ENCODE measurements at regions not wholly inside any gene's neighbourhood (a gene's known extent, or its start where the extent isn't known, plus 50 kb on each side); places are given as distances from the start of the nearest gene placed in this dataset.
"Not testable (repeated sequence)": the region's sequence is repeated elsewhere in the genome, so short reads cannot be mapped to it uniquely, and the experiment has no call there.

DNA sequence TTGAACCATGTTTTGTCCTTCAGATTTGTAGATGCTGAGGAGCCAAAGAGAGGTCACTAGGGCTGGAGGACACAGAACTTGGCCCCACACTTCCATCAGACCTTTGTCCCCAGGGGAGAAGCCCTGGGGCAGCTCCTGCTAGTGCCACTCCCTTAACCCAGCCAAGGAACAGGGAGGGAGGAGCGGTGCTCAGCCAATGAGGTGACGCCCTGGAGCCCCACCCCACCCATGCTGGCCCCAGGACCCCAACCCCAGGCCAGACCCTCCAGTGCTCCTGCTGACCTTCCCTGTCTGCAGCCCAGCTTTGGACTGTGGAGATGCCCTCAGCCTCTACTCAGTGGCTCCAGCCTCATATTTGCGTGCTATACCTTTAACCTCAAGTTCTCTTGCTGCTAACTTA, 1951.9 kb downstream of the FOXD4L5 start:
- H3K27me3 Mint-ChIP-seq (ENCODE audit: low read depth); H3K36me3 Mint-ChIP-seq (ENCODE audit: low read depth); H3K4me3 Mint-ChIP-seq (ENCODE audit: low read depth); H3K4me1 Mint-ChIP-seq (ENCODE audit: low read depth); DNase-seq (ENCODE audit: low spot score); intact Hi-C loops (cut with micrococcal nuclease); H3K9me3 Mint-ChIP-seq; H3K27ac Mint-ChIP-seq: not testable (repeated sequence)

DNA sequence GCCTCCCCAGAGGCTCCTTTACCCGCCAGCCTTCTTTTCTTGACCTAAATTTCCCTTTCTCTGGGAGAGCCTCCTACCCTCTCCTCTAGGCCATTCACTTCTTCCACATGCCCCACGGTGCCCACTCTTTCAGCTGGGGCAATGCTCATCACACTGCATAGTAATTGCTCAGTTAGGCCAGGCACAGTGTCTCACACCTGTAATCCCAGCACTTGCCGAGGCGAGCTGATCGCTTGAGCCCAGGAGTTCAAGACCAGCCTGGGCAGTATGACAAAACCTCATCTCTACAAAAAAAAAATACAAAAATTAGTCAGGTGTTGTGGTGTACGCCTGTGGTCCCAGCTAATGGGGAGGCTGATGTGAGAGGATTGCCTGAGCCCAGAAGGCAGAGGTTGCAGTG, 1956.7 kb downstream of the FOXD4L5 start:
- intact Hi-C loops (cut with micrococcal nuclease); H3K36me3 Mint-ChIP-seq (ENCODE audit: low read depth); H3K27ac Mint-ChIP-seq; H3K4me1 Mint-ChIP-seq (ENCODE audit: low read depth); H3K9me3 Mint-ChIP-seq; H3K4me3 Mint-ChIP-seq (ENCODE audit: low read depth); DNase-seq (ENCODE audit: low spot score); H3K27me3 Mint-ChIP-seq (ENCODE audit: low read depth): not testable (repeated sequence)

DNA sequence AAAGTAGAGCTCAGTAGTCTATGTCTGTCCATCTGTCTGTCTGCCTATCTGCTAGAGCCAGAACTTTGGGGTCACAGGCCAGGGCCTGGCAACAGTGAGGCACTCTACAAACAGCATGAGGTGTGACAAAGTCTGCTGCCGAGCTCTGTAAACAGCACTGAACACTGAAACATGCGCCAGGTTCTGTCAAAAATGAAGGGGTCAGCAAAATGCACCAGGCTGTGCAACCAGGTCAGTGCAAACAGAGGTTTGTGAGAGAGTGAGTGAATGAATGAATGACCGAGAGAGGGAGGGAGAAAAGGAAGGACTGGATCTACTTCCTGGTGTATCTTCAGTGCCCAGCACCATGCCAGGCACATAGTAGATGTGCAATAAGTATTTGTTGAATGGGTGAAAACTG, 1957.8 kb downstream of the FOXD4L5 start:
- H3K4me3 Mint-ChIP-seq (ENCODE audit: low read depth); DNase-seq (ENCODE audit: low spot score); H3K27ac Mint-ChIP-seq; H3K36me3 Mint-ChIP-seq (ENCODE audit: low read depth); H3K4me1 Mint-ChIP-seq (ENCODE audit: low read depth); H3K9me3 Mint-ChIP-seq; intact Hi-C loops (cut with micrococcal nuclease); H3K27me3 Mint-ChIP-seq (ENCODE audit: low read depth): not testable (repeated sequence)

DNA sequence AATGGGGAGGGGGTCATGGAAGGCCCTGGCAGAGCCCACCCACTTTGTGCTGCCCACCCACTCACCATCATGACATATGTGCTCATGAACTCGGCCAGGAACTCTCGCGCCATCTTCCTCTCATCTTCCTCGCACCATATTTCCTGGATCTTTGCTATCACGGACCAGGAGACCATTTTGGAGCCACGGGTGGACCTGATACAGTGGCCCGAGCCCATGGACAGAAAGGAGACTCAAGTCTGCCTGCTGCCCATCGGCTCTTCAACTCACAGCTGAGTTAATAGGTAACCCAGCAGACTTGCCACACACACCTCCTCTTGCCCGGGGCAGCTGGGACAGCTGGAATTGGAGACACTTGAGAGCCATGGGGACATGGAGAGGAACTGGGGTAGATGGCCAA, 1958.3 kb downstream of the FOXD4L5 start:
- H3K27ac Mint-ChIP-seq; DNase-seq (ENCODE audit: low spot score); H3K27me3 Mint-ChIP-seq (ENCODE audit: low read depth); H3K36me3 Mint-ChIP-seq (ENCODE audit: low read depth); H3K9me3 Mint-ChIP-seq; H3K4me3 Mint-ChIP-seq (ENCODE audit: low read depth); H3K4me1 Mint-ChIP-seq (ENCODE audit: low read depth); intact Hi-C loops (cut with micrococcal nuclease): not testable (repeated sequence)

DNA sequence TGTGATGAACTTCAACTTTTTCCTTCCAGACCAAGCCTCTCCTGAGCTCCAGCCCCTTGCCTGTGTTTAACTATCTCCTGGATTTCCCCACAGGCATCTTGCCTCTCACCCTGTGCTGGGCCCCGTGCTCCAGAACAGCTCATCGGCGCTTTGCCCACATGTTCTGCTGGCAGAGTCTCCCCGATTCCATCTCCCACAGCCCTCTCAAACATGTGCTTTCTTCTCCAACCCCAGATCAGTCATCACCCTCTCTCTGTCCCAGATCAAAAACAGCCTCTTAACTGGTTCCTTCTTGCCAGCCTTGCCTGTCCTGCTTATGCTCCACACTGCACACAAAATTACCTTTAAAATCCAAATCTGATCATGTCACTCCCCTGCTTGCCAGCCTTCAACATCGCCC, 1959.3 kb downstream of the FOXD4L5 start:
- DNase-seq (ENCODE audit: low spot score); H3K9me3 Mint-ChIP-seq; H3K27ac Mint-ChIP-seq; H3K4me1 Mint-ChIP-seq (ENCODE audit: low read depth); H3K4me3 Mint-ChIP-seq (ENCODE audit: low read depth); H3K36me3 Mint-ChIP-seq (ENCODE audit: low read depth); intact Hi-C loops (cut with micrococcal nuclease); H3K27me3 Mint-ChIP-seq (ENCODE audit: low read depth): not testable (repeated sequence)

DNA sequence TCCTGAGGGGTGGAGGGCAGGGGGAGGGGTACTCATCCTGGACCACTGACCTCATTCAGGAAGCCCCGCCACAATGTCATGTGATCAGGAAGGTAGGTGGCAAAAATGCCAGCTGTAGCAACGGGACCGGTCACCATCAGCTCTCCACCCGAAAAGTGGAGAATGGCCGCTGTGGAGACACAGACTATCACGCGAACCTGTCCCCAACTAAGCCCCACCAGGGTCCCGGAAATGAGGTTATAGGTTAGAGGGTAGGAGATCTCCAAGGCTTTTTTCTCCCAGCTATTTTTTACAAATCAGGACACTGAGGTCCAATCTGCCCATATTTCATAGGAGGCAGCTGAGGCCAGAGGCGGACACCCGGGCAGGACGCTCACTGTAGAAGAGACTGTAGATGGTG, 1966.9 kb downstream of the FOXD4L5 start:
- H3K27ac Mint-ChIP-seq: not testable (repeated sequence)

DNA sequence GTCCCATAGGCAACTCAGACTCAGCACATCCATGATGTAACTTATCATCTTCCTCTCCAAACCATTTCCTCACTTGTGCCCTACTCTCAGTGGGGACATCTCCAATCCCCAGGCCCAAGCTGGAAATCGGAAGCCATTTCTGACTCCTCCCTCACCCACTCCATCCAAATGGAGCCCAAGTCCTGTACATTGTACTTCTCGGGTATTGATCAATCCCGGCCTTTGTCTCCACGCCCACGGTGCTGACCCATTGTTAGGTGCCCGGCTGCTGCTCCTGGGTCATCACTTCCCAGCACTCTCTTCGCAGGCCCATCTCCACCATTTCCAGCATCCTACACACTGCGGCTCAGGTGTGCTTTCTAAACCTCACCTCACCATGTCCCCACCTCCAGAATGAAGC, 1969.6 kb downstream of the FOXD4L5 start:
- intact Hi-C loops (cut with micrococcal nuclease); H3K27ac Mint-ChIP-seq; H3K9me3 Mint-ChIP-seq; H3K4me3 Mint-ChIP-seq (ENCODE audit: low read depth); DNase-seq (ENCODE audit: low spot score); H3K27me3 Mint-ChIP-seq (ENCODE audit: low read depth); H3K36me3 Mint-ChIP-seq (ENCODE audit: low read depth); H3K4me1 Mint-ChIP-seq (ENCODE audit: low read depth): not testable (repeated sequence)

More for the DNA sequence above, 1966.9 kb downstream of the FOXD4L5 start:
- DNase-seq (ENCODE audit: low spot score); intact Hi-C loops (cut with micrococcal nuclease); H3K4me3 Mint-ChIP-seq (ENCODE audit: low read depth); H3K4me1 Mint-ChIP-seq (ENCODE audit: low read depth); H3K36me3 Mint-ChIP-seq (ENCODE audit: low read depth); H3K9me3 Mint-ChIP-seq; H3K27me3 Mint-ChIP-seq (ENCODE audit: low read depth): not testable (repeated sequence)

DNA sequence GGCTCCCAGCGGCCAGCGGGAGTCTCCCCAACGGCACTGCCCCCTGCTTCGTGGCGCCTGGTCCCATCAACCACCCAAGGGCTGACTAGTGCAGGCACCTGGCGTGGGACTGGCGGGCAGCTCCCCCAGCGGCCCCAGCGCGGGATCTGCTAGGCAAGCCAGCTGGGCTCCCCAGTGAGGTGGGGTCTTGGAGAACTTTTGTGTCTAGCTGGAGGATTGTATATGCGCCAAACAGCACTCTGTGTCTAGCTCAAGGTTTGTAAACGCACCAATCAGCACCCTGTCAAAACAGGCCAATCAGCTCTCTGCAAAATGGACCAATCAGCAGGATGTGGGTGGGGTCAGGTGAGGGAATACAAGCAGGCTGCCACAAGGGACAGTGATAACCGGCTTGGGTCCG, 1988.2 kb downstream of the FOXD4L5 start:
- H3K27ac Mint-ChIP-seq; H3K4me1 Mint-ChIP-seq (ENCODE audit: low read depth); DNase-seq (ENCODE audit: low spot score); H3K36me3 Mint-ChIP-seq (ENCODE audit: low read depth); H3K27me3 Mint-ChIP-seq (ENCODE audit: low read depth); H3K9me3 Mint-ChIP-seq; intact Hi-C loops (cut with micrococcal nuclease); H3K4me3 Mint-ChIP-seq (ENCODE audit: low read depth): not testable (repeated sequence)

DNA sequence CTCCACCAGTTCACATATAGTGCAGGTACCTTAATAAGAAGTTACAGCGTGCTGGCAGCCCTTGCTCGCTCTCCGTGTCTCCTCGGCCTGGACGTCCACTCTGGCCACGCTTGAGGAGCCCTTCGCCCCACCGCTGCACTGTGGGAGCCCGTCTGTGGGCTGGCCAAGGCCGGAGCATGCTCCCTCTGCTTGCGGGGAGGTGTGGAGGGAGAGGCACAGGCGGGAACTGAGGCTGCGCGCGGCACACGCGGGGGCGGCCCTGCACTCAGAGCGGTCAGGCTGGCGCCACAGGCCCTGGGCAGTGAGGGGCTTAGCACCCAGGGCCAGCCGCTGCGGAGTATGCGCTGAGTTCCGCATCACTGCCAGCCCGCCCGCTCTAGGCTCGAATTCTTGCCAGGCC, 1988.6 kb downstream of the FOXD4L5 start:
- H3K9me3 Mint-ChIP-seq; intact Hi-C loops (cut with micrococcal nuclease); H3K4me1 Mint-ChIP-seq (ENCODE audit: low read depth); H3K27me3 Mint-ChIP-seq (ENCODE audit: low read depth); H3K27ac Mint-ChIP-seq; DNase-seq (ENCODE audit: low spot score); H3K36me3 Mint-ChIP-seq (ENCODE audit: low read depth); H3K4me3 Mint-ChIP-seq (ENCODE audit: low read depth): not testable (repeated sequence)

DNA sequence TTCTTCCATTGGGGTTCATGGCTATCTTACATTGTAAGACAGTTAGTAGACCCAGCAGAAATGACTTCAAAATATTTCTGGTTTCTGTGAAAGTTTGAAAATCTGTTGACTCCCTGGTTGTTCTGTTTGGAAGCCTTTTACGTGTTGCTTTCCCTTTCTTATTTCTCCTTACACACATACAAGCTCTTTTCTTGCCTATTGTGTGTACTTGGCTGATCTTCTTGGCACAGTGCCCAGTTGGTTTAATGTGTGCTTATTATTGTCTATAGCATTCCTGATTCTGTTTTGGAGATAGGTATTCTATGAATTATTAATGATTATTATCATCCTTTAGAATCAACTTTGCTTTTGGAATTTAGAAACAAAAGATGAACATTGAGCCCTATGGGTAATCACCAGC, 1995.0 kb downstream of the FOXD4L5 start:
- intact Hi-C loops (cut with micrococcal nuclease); H3K36me3 Mint-ChIP-seq (ENCODE audit: low read depth); H3K27ac Mint-ChIP-seq; H3K9me3 Mint-ChIP-seq; H3K27me3 Mint-ChIP-seq (ENCODE audit: low read depth); H3K4me3 Mint-ChIP-seq (ENCODE audit: low read depth); H3K4me1 Mint-ChIP-seq (ENCODE audit: low read depth); DNase-seq (ENCODE audit: low spot score): not testable (repeated sequence)
